Endodermal cell (in vitro differentiated cells): ENCODE measurements at regions not wholly inside any gene's neighbourhood (a gene's known extent, or its start where the extent isn't known, plus 50 kb on each side); places are given as distances from the start of the nearest gene placed in this dataset.

Experiments used
- DNase-seq: peaks from one replicate; pipeline ENCODE4 v3.0.0-alpha.2; 2017
- H3K27ac ChIP-seq: 2 replicates; pipeline ENCODE4 v1.5.1; 2013; ENCODE audit warnings: mild to moderate bottlenecking, low read depth, low read length, moderate library complexity
- H3K27me3 ChIP-seq: 2 replicates; pipeline ENCODE4 v1.6.1; 2013; ENCODE audit warnings: mild to moderate bottlenecking, low read length, moderate library complexity; ENCODE audit not compliant: insufficient read depth, control insufficient read depth, poor library complexity, severe bottlenecking
- H3K36me3 ChIP-seq: 2 replicates; pipeline ENCODE4 v1.7.0; 2013; ENCODE audit warnings: mild to moderate bottlenecking, low read length, moderate library complexity; ENCODE audit not compliant: control insufficient read depth, insufficient read depth
- H3K4me1 ChIP-seq: one replicate; pipeline ENCODE4 v1.7.0; 2013; ENCODE audit warnings: low read length; ENCODE audit not compliant: control insufficient read depth, insufficient read depth
- H3K4me3 ChIP-seq: 2 replicates; pipeline ENCODE4 v1.5.1; 2013; ENCODE audit warnings: mild to moderate bottlenecking, low read length, moderate library complexity
- H3K9ac ChIP-seq: 2 replicates; pipeline ENCODE4 v1.6.1; 2013; ENCODE audit warnings: mild to moderate bottlenecking, low read length, moderate library complexity; ENCODE audit not compliant: poor library complexity, severe bottlenecking; ENCODE audit errors: extremely low read depth
- H3K9me3 ChIP-seq: 2 replicates; pipeline ENCODE4 v1.6.1; 2013; ENCODE audit warnings: mild to moderate bottlenecking, low read length, moderate library complexity; ENCODE audit not compliant: control insufficient read depth
- H3K27ac Mint-ChIP-seq: 2 replicates; pipeline ENCODE4 v1.8.0; 2020; ENCODE audit warnings: mixed read lengths
- H3K27me3 Mint-ChIP-seq: 2 replicates; pipeline ENCODE4 v1.8.0; 2021; ENCODE audit warnings: mild to moderate bottlenecking, mixed read lengths; ENCODE audit not compliant: insufficient read depth
- H3K36me3 Mint-ChIP-seq: 2 replicates; pipeline ENCODE4 v1.8.0; 2020; ENCODE audit warnings: low read depth, mixed read lengths
- H3K4me1 Mint-ChIP-seq: 2 replicates; pipeline ENCODE4 v1.8.0; 2020; ENCODE audit warnings: mixed read lengths
- H3K4me3 Mint-ChIP-seq: 2 replicates; pipeline ENCODE4 v1.8.0; 2020; ENCODE audit warnings: mild to moderate bottlenecking, moderate library complexity, mixed read lengths
- H3K9me3 Mint-ChIP-seq: 2 replicates; pipeline ENCODE4 v1.8.0; 2020; ENCODE audit warnings: mild to moderate bottlenecking, mixed read lengths
- CTCF ChIP-seq: fragments of 200-600 bp; sonication (generic); conservative IDR thresholded peaks from 2 replicates; pipeline ENCODE4 v1.5.0; 2021; ENCODE audit warnings: antibody characterized with exemption, mild to moderate bottlenecking
- WGBS, 2 experiments: methylation state at CpG; one replicate each; pipeline versions ENCODE4 v1.1.5 to v1.1.7; 2013; ENCODE audit warnings: missing lambda C conversion rate in 2 of 2, mixed read lengths in 1 of 2; ENCODE audit not compliant: insufficient coverage in 1 of 2, insufficient read length in 1 of 2; 5-methylcytosine and 5-hydroxymethylcytosine counted together

- no peaks in the 10 kb centered on the region for H3K27me3 Mint-ChIP-seq
- H3K9me3 ChIP-seq, result no peaks in the 10 kb centered on the region
- H3K27ac Mint-ChIP-seq, result peak overlapping the region; percentile 47
- no peaks in the 10 kb centered on the region for H3K27me3 ChIP-seq
- H3K9me3 Mint-ChIP-seq, result no peaks in the 10 kb centered on the region
- peaks cover 2% of the 10 kb centered on the region for H3K4me1 Mint-ChIP-seq
- H3K9ac ChIP-seq, result no peak overlapping the region
- H3K36me3 Mint-ChIP-seq, result no peaks in the 10 kb centered on the region
- TF ChIP-seq CTCF, result no peak
- 100% methylated on average over 1 of the region's 1 CpG; no CpG with 5 or more reads in 1 of the 2 experiments for WGBS, 2 experiments
- no peaks in the 10 kb centered on the region for H3K4me1 ChIP-seq
- H3K4me3 ChIP-seq, result no peak overlapping the region
- H3K4me3 Mint-ChIP-seq, result no peak overlapping the region
- DNase-seq, result no peak
- no peak overlapping the region for H3K27ac ChIP-seq
- H3K36me3 ChIP-seq, result no peaks in the 10 kb centered on the region
These were observed 795.4 kb upstream of the MGAT4C start for GRCh38 chr12:87051621-87052020.

GRCh38 chr12:87047691-87048090, 791.5 kb upstream of the MGAT4C start:
- Mint-ChIP-seq H3K36me3 (no peaks in the 10 kb centered on the region), H3K27me3 (no peaks in the 10 kb centered on the region), H3K4me1 (peaks cover 2% of the 10 kb centered on the region), H3K4me3 (no peak overlapping the region), H3K27ac (no peak overlapping the region), H3K9me3 (no peaks in the 10 kb centered on the region)
- Histone ChIP-seq H3K27ac (no peak overlapping the region), H3K9me3 (no peaks in the 10 kb centered on the region), H3K27me3 (no peaks in the 10 kb centered on the region), H3K36me3 (no peaks in the 10 kb centered on the region), H3K4me3 (no peak overlapping the region), H3K4me1 (no peaks in the 10 kb centered on the region), H3K9ac (no peak overlapping the region)
- whole genome bisulfite sequencing, 2 experiments, result 93 to 97% methylated on average over 3 of the region's 3 CpGs
- no peak for DNase-seq
- no peak for TF ChIP-seq CTCF

GRCh38 chr12:87039536-87039935, 783.3 kb upstream of the MGAT4C start:
- no peaks in the 10 kb centered on the region for H3K36me3 ChIP-seq
- H3K4me1 ChIP-seq, result no peaks in the 10 kb centered on the region
- Mint-ChIP-seq H3K36me3 (no peaks in the 10 kb centered on the region), H3K27ac (no peak overlapping the region), H3K4me3 (no peak overlapping the region), H3K9me3 (no peaks in the 10 kb centered on the region), H3K4me1 (no peaks in the 10 kb centered on the region), H3K27me3 (no peaks in the 10 kb centered on the region)
- no peak overlapping the region for H3K4me3 ChIP-seq
- H3K9ac ChIP-seq, result no peak overlapping the region
- H3K27me3 ChIP-seq, result no peaks in the 10 kb centered on the region
- H3K27ac ChIP-seq, result no peak overlapping the region
- H3K9me3 ChIP-seq, result no peaks in the 10 kb centered on the region
- DNase-seq, result no peak
- WGBS, 2 experiments, result 97 to 100% methylated on average over 1 of the region's 1 CpG
- no peak for TF ChIP-seq CTCF
